Epithelial cell of esophagus (primary cell): ENCODE measurements at regions not wholly inside any gene's neighbourhood (a gene's known extent, or its start where the extent isn't known, plus 50 kb on each side); places are given as distances from the start of the nearest gene placed in this dataset.

ENCODE experiments used
- DNase-seq: peaks from one replicate; pipeline ENCODE4 v3.0.0; 2010; ENCODE audit warnings: low read depth
- H3K4me3 ChIP-seq: 2 replicates; pipeline ENCODE4 v1.5.1; 2011; ENCODE audit warnings: mild to moderate bottlenecking, low read length, control low read depth
- TF ChIP-seq, protein P1 (sequence below): IDR thresholded peaks from 2 replicates; pipeline ENCODE4 v1.5.1; 2011; ENCODE audit warnings: low read depth, mild to moderate bottlenecking, low read length, control low read depth, inconsistent platforms; ENCODE audit not compliant: insufficient read depth; ENCODE audit errors: missing control alignments

DNA sequence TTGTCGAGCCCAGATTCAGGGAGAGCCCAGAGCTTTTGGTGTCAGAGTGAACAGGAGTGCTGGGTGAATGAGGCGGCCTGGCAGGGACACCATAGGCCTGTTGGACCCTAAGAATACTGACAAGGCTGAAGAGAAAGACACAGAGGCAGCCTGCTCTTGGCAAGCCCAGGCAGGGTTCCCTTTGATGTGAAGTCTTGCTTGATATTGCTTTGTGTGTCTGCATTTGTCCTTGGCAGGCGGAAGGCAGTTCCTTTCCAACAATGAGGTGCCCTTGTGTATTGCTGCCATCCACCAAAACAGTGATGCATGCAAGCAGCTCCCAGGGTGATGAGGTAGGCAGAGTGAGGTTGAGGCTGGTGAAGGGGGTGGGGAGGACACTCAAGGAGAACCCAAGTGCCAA lies 152.7 kb upstream of the TSC22D2 start:
- peak; percentile 71 for DNase-seq
- H3K4me3 ChIP-seq, result no peak overlapping the region
- TF ChIP-seq, protein P1, sequence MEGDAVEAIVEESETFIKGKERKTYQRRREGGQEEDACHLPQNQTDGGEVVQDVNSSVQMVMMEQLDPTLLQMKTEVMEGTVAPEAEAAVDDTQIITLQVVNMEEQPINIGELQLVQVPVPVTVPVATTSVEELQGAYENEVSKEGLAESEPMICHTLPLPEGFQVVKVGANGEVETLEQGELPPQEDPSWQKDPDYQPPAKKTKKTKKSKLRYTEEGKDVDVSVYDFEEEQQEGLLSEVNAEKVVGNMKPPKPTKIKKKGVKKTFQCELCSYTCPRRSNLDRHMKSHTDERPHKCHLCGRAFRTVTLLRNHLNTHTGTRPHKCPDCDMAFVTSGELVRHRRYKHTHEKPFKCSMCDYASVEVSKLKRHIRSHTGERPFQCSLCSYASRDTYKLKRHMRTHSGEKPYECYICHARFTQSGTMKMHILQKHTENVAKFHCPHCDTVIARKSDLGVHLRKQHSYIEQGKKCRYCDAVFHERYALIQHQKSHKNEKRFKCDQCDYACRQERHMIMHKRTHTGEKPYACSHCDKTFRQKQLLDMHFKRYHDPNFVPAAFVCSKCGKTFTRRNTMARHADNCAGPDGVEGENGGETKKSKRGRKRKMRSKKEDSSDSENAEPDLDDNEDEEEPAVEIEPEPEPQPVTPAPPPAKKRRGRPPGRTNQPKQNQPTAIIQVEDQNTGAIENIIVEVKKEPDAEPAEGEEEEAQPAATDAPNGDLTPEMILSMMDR, result no peak

DNA sequence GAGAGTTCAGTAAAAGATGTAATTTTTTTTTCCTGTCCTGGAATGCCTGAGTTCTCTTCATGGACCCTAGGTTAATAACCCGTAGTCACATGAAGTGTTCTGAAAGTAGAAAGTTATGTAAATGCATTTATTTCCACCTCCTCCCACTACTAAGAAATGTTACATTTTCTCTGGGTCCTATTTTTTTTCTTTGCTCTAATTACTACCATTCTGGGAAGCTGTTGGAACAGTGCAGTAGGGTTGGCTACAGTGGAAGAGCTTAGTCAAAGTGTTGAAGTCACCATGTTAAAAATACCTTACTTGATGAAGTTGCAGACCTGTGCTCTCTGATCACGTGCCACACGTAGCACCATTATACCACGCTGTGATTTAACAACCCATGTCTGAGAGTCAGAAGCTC lies 153.8 kb upstream of the TSC22D2 start:
- DNase-seq, result no peak
- TF ChIP-seq, protein P1, result no peak
- no peak overlapping the region for H3K4me3 ChIP-seq

DNA sequence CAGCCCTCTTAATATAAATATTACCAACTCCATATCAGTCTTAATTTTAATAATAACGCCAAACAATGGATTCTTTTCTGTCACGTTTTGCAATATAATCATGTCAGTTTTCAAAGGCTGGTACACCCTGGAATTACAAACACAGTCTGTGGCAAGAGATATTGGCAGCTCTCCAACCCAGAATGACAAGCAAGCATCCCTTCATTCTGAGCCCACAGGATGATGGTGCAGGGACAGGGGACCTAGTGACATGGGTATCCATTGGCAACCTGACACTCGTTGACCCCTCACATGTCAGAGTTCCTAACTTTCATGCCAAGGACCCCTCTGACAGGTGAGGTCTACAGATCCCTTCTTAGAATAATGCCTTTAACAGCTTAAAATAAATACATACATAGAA lies 154.5 kb upstream of the TSC22D2 start:
- TF ChIP-seq, protein P1, result no peak
- H3K4me3 ChIP-seq, result no peak overlapping the region
- peak; percentile 65 for DNase-seq

DNA sequence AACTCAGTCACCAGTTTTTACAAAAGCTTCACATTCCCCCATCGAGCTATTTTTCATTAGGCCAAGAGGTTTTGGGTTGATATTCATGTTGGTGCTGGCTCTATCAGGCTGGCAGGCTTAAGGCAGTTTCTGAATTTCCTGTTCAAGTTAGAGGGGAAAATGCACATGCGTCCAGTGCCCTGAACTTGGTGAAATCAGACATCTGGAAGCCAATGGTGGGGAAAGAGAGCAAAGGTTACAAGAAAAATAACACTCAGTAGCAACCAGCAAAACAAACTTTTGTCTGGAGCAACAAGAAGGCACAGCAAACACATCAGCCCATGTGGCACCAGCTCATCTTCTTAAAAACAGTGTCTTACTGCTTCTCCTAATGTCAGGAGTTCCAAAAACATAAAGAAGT lies 155.6 kb upstream of the TSC22D2 start:
- H3K4me3 ChIP-seq, result no peak overlapping the region
- no peak for DNase-seq
- TF ChIP-seq, protein P1, result no peak

DNA sequence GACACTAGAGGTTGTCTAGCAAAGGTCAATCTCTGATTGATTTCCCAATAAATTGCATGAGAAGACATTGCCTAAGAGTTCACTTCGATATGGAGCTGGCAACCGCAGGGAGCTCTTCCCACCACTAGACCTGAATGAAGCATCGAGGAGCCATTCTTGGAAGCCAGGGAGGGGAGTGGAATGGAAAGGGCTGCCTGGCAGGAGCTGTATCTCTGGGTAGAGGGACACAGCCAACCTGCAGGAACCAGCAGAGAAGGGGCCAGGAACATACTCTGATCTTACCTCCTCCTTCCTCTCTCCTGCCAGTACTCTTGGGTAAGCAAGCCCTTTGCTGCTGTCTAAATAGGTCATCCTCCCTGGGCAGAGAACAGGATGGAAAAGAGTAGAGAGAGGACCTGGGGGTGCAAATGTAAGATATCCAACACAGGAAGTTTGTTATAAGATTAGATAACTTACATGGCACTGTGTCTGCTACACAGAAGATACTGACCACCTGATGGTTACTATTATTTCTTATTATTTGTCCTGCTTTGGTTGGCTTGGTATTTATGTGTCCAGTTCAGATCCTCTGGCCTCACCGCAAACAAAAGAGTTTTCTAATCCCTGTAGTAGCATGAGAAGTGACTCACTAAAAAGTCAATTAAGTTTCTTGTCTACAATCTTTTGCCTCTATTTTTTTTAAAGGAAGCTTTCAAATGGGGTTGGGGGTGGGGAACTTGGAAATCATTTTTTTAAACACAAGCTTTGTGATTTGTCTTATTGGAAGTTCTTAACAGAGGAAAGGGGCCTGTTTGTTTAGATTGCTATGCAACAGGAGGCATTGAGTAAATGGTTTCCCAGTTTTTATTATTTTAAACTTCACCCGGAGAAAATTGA lies 156.7 kb upstream of the TSC22D2 start:
- TF ChIP-seq, protein P1, result no peak
- H3K4me3 ChIP-seq, result no peak overlapping the region
- no peak for DNase-seq

DNA sequence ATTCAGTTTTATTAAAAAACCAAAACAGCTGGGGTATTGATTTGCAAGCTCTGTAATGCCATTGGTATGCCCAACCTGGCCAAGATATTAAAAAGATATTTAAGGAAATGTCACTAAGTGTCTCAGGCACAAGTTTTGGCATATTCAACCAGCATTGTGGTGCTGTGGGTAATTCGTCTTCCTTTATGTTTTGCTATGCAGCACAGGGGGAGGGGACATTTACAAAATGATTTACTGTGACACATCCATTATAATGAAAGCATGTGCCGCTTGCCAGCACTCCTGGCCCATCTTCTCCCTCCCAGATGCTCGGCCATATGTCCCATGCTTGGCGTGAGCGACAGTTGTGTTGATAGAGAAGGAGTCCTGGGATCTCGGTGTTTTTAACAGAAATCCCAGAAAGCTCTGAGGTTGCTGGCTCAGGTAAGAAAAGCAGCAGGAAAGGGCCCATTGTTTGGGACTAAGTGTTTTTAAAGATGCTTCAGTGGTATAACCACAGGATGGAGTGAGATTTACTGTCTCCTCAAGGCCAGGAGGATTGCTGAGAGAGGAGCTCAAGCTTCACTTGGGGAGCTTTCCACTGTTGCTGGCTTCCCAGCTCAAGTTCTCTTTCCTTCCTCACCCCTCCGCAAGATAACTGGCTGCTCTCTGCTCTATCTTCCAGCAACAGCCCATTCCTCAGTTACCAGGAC lies 158.2 kb upstream of the TSC22D2 start:
- no peak overlapping the region for H3K4me3 ChIP-seq
- DNase-seq, result no peak
- TF ChIP-seq, protein P1, result no peak
